ENCODE measurements at regions not wholly inside any gene's neighbourhood (a gene's known extent, or its start where the extent isn't known, plus 50 kb on each side); places are given as distances from the start of the nearest gene placed in this dataset.

DNA sequence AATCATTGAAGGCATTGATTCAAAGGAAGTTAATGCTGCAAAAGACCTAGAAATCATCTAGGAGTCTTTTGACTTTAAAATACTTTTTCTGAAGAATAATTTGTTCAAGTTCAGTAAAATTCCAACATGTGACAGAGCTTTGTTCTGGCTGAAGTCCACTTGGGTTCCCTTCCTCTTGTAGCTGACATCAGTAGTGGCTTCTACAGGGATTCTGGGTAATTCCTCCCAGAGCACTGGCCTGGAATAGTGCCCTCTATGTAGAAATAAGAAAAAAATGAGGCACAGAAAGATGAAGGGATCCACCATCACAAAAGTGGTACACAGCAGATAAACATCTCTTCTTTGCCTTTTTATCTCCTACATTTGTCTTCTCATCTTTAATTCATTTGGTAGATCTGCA is 548.1 kb downstream of the LTN1 start:
- TF ChIP-seq, protein P1, sequence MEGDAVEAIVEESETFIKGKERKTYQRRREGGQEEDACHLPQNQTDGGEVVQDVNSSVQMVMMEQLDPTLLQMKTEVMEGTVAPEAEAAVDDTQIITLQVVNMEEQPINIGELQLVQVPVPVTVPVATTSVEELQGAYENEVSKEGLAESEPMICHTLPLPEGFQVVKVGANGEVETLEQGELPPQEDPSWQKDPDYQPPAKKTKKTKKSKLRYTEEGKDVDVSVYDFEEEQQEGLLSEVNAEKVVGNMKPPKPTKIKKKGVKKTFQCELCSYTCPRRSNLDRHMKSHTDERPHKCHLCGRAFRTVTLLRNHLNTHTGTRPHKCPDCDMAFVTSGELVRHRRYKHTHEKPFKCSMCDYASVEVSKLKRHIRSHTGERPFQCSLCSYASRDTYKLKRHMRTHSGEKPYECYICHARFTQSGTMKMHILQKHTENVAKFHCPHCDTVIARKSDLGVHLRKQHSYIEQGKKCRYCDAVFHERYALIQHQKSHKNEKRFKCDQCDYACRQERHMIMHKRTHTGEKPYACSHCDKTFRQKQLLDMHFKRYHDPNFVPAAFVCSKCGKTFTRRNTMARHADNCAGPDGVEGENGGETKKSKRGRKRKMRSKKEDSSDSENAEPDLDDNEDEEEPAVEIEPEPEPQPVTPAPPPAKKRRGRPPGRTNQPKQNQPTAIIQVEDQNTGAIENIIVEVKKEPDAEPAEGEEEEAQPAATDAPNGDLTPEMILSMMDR (conservative IDR thresholded peaks at IDR 0.05; ENCODE audit: low read length) = no peak
- TF ChIP-seq EZH2phosphoT487 (IDR thresholded peaks at IDR 0.05; ENCODE audit: borderline replicate concordance) = no peak

Data from Loucy (cell line).